ENCODE measurements at regions not wholly inside any gene's neighbourhood (a gene's known extent, or its start where the extent isn't known, plus 50 kb on each side); places are given as distances from the start of the nearest gene placed in this dataset.

GRCh38 chr5:73274121-73274520 lies 101.1 kb downstream of the TMEM174 start:
- CTCF ChIA-PET, result no interaction called here
- POLR2A ChIA-PET, result no interaction called here

DNA sequence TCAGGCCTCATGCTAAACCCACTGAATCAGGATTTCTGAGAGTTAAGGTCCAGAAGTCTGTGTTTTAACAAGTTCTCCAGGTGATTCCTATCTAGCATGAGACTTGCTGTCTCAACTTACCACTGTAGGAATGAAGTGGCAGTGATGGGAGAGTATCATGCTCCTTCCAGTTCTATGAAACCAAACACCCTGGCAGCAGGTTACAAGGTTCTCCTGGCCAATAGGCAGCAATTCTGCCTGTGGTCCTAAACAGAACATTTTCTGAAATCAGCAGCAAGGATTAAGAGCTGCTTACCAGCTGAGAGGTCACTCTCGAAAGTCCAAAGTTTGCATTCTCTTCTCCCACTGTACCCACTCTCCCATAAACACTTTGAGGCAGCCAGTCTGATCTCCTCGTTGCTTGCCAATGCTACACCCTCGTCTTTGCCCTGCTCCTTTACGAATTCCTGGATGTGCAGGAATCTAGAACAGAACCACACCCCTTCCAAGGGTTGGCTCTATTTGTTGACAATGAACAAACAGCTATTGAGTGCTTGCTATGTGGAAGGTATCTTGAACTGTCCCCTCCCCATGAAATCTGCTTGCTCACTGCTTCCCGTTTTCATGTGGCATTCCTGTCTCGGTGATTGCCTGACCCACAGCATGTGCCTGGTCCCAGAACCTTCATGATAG lies 100.5 kb downstream of the TMEM174 start:
- ChIA-PET POLR2A (no interaction called here), CTCF (no interaction called here)

DNA sequence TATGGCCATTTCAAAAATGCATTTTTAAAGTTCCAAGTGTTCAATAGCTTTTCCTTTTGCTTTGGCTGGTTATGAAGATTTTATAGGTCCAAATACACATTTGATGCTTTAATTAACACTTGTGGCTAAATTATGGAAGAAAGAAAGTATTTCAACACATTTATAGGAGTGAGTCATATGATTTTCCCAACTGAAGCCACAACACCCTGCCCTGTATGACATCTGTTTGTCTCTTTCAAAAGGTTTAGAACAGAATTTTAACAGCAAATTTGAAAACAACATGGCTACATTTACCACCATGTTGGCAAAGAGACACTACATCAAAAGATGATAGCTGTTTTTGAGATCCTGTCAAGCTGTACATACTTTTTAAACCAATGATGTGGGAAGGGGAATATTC lies 99.4 kb downstream of the TMEM174 start:
- POLR2A ChIA-PET, result no interaction called here
- CTCF ChIA-PET, result no interaction called here

- CTCF ChIA-PET, result no interaction called here
- POLR2A ChIA-PET, result no interaction called here
Observed at GRCh38 chr5:73268826-73269225, 95.8 kb downstream of the TMEM174 start.

DNA sequence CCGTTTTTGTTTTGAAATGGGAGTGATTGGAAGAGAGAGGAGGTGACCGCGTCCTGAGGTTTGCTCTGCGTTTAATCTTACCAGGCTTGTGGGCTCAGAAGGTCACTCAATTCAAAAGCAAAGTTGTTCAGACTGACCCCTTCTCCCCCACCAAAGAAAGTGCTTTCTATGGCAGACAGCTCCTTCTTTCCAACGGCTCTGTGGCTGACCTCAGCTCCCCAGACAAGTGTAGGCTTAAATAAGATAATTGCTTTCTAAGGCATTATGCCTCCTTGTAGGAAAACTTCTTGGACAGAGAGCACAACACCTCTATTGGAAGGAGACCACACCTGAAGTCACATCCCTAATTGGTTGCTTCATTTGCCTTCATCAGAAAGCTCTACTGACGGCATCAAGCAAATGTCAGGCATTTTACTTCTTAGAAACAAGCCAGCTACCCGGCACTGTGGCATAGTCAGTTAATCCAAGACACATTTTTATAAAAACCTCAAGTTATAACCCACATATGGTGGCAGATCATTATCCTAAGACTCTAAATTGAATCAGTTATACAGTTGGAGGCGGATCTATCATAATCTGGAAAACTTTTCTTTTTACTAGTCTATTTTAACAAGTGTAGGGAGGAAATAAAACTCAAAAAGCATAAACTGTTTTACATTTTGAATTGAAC lies 94.9 kb downstream of the TMEM174 start:
- ChIA-PET CTCF (no interaction called here), POLR2A (no interaction called here)

DNA sequence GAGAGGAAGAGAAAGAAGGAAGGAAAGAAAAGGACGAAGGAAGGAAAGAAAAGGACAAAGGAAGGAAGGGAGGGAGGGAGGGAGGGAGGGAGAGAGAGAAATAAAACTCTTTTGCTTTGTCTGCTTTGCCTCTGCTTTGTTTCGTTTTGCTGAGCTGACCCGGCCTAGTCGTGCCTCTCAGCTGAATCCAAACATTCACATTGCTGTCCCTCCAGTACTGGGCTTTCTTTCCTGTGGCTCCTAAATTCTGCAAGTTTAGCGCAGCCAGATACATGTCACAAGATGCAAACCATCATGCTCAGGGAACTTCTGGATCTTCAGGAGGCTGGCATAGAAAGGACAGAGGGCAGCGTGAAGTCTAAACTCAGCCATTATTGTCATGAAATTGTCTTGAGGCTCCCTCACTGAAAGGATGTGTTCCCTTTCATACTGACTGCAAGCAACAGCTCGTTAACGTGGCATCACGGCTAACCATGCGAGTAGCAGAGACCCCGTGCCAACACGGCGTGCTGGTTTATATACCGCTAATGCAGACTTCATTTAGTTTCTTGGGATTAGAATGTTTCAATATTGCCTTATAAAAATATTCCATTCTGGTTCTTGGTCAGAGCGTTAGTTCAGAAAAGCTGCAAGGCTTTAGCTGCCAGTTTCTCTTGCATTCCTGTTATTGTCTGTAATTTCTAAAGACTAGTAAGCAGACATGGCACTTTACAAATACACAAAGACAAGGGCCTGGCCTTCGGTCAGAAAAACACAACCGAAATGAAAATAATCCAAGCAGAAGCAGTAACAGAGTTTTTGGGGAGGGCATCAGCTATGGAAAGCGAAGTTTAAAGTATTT lies 94.2 kb downstream of the TMEM174 start:
- POLR2A ChIA-PET, result no interaction called here

DNA sequence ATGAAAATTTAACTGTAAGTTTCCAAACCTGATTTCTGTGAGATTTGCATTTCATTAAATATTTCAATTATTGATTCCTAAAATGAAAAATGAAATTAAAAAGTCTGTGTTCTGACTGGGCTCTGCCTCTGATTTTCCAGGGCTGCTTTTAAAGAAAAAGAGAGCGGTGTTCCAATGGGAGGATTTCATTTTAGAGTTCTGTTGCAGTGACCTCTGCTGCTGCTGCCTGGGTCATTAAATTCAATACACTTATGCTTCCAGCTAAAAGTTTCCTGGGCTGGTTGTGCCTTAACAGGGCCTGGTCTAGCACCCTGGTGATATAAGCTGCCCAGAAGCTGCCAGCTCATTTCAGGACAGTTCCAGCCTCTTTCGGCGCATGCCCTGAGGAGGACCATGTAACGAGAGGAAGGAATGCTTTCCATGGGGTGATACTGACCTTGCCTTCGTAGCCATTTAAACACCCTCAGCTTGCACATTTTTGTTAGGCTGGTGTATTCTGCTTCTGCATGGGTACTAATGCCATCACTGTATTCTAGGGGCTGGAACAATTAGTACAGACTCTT lies 93.3 kb downstream of the TMEM174 start:
- ChIA-PET CTCF (no interaction called here), POLR2A (no interaction called here)

More for the DNA sequence above, 94.2 kb downstream of the TMEM174 start:
- CTCF ChIA-PET, result no interaction called here

- POLR2A ChIA-PET, result no interaction called here
- CTCF ChIA-PET, result no interaction called here
Observed at GRCh38 chr5:73265641-73266040, 92.6 kb downstream of the TMEM174 start.

DNA sequence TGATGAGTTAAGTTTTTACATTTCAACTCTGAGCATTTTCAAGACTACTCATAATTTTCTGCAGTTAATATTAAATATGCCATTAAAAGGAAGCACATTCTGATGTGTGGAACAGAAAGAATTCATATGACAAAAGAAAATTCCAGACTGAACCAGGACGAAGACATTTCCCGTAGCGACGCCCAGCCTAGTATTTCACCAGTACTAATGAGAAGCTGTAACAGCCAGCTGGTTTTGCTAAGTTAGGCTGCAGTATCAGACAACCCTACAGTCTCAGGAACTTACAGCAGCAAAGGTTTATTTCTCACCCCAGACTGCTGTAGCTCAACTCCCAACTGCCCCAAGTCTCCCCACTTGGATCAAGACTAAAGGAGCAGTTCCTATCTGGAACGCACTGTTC lies 91.6 kb downstream of the TMEM174 start:
- CTCF ChIA-PET, result no interaction called here
- POLR2A ChIA-PET, result no interaction called here

DNA sequence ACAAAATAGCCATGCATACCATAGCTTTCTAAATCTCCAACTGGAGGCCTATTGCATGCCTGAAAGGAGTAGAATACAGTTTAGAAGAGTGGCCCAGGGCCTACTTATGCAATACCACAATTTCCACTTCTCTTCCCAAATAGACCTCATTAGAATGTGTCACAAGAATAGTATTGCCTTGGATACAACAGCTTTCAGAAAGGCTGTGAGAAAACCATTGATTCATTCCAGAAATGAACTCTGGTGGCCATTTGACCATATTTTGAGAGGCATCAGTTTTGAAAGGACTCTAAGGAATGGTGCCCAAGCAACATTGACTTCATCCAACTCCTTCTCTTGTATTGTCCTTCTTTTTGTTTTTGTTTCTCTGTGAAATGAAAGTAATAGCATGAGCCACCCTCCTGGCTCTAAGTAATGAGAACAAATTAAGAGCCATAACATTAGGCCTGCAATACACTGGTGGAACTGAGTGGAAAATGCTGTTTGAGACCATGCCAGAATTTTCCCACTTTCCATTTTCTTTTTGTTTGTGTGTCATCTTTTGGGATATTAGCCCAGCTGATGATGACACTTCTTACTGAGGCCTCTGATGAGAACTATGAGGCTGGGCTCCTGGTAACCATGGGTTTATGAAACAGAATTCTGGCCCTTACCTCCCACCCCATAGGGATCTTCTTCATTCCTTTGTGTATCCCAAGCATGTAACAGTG lies 90.2 kb downstream of the TMEM174 start:
- POLR2A ChIA-PET, result no interaction called here
- CTCF ChIA-PET, result no interaction called here

GRCh38 chr5:73256862-73257261 lies 83.9 kb downstream of the TMEM174 start:
- ChIA-PET POLR2A (no interaction called here), CTCF (no interaction called here)

GRCh38 chr5:73256462-73256861 lies 83.5 kb downstream of the TMEM174 start:
- POLR2A ChIA-PET, result no interaction called here
- CTCF ChIA-PET, result no interaction called here

GRCh38 chr5:73256012-73256411 lies 83.0 kb downstream of the TMEM174 start:
- CTCF ChIA-PET, result no interaction called here
- POLR2A ChIA-PET, result no interaction called here

DNA sequence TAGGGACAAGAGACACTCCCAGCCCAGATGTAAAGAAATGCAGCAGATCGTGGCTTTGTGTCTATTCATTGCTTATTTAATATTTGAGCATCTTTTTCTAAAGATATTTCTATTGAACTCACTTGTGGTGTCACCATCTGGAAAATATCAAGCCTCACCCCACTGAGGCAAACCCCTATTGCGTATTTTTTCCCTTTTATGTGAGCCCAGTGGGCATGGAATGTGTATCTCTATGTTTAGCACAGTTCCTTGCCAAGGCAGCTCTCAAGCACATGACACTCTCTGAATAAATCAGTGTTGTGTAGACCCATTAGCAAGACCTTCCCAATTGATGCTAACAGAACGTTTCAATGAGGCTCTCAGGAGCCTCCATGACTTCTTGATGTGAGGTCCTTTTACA lies 81.6 kb downstream of the TMEM174 start:
- ChIA-PET POLR2A (no interaction called here), CTCF (no interaction called here)

DNA sequence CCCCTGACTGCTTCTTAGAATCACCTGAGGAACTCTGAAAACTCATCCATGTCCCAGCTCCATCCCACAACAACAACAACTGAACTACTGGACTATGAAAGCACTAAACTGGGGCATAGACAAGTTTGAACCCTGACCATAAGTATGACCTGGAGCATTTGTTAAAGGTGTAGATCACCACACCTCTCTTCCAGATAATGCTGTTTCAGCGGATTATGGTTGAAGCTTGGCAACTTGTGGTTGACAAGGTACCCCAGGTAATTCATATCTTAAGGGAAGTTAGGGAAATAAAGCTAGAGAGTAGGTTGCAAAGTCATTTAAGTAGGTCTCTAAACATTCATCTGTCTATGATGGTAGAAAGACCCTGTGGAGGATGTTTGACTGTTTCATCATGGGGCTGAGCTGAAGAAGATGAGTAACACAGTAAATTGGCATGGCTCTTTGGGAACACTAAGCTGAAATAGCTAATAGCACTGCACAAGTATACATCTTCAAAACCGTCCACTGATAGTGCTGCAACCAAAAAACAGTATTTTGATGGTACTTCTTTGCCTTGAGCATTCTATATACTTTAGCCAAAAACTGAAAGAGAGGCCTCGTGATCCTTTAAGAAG lies 80.2 kb downstream of the TMEM174 start:
- ChIA-PET POLR2A (no interaction called here), CTCF (no interaction called here)

- CTCF ChIA-PET, result interaction anchor here (0.6 kb wide), 1 partner anchor 47 kb away, joined by 3 read pairs; no protein-coding TSS in a partner anchor
- POLR2A ChIA-PET, result no interaction called here
Observed at GRCh38 chr5:73250645-73251044, 77.7 kb downstream of the TMEM174 start.

- CTCF ChIA-PET, result no interaction called here
- POLR2A ChIA-PET, result no interaction called here
Observed at GRCh38 chr5:73242735-73243134, 69.7 kb downstream of the TMEM174 start.

GRCh38 chr5:73238873-73239272 lies 65.9 kb downstream of the TMEM174 start:
- ChIA-PET CTCF (no interaction called here), POLR2A (no interaction called here)

GRCh38 chr5:73236541-73237128 lies 63.6 kb downstream of the TMEM174 start:
- CTCF ChIA-PET, result no interaction called here
- POLR2A ChIA-PET, result no interaction called here

GRCh38 chr5:73234204-73234555 lies 61.2 kb downstream of the TMEM174 start:
- ChIA-PET CTCF (no interaction called here), POLR2A (no interaction called here)
